Fibroblast of skin of right biceps (primary cell): ENCODE measurements at regions not wholly inside any gene's neighbourhood (a gene's known extent, or its start where the extent isn't known, plus 50 kb on each side); places are given as distances from the start of the nearest gene placed in this dataset.

Source experiments
- DNase-seq: peaks from one replicate; pipeline ENCODE4 v3.0.0-alpha.2; 2013

DNA sequence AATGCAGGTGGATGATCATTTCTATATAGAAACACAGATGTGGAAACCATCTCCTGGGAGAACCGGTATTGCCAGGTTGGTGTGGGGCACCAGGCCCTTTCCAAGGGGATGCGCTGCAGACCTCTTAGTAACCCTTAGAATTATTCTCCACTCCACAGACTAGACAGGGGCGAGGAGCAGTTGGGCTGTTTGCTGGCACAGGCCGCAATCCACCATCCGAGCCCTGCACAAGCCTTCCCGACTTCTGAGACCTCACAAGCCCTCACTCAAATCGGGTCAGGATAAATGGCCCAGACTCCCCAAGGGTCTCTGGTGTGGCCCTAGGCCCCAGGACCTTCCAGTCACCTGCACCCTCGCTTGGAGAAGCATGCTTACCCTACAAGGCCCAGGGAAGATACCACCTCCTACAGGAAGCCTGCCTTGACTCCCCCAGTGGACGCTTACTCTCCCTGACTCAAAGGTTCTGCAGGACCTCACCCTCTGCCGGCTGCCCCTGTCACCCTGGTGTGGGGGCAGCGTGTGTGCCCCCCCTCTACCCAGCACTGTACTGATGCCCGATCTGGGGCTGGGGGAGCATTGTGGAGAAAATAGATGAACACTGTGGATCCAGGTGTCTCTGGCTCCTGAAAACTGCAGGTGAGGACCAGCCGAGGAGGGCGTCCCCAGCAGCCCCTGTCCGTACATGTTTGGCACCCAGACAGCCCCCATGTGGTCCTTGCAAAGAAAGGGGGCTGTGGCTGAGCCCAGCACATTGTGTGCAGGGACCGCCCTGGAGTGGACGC lies 49.8 kb upstream of the ACSF3 start:
- DNase-seq: no peak
